Stimulated activated CD4-positive, alpha-beta T cell treated with anti-CD3 and anti-CD28 coated beads, Interleukin-4, amount 100 ng/mL, for 1 hour (primary cell): ENCODE measurements at regions not wholly inside any gene's neighbourhood (a gene's known extent, or its start where the extent isn't known, plus 50 kb on each side); places are given as distances from the start of the nearest gene placed in this dataset.
A peak's percentile ranks its signal among the peaks of the same experiment; 100 is the strongest.
"Not testable (repeated sequence)": the region's sequence is repeated elsewhere in the genome, so short reads cannot be mapped to it uniquely, and the experiment has no call there.

Experiments
- DNase-seq: peaks from one replicate; pipeline ENCODE4 v3.0.0-alpha.2; 2020

DNA sequence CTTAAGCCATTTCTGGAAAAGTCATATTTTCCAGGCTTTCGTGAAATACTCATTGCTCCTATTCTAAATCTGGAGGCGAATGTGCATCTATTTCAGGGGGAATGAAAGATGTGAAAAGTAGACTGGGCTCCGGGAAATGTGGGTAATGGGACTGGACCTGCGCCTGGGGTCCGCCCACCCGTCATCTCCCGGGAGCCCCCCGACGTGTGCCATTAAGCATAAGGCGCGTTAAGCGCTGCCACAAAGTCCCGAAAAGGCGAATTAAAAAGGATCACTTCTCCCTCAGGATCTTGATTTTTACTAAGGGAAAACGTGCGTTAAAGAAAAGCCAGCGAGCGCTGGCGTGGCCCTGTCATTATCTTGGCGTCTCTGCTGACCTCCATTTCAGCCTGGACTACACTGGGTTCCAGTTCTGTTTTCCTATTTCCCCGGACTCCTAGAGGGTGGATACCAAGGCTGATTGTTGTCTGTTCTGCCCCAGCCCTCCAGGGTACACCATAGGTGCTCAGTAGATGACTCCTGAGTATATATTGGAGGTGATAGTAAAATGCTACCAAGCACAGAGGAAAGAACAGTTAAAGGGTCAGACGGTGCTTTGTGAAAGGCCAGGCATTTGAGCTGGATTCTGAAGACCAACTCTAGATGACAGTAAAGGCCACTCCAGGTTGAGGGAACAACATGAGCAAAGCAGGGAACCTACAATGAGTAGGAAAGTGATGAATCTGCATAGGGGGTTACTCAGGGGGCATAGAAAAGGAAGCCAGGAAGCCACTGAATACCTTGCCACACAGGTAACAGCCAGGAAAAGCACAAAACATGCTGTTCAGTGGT is 89.2 kb upstream of the ARID1B start:
- DNase-seq = peak; percentile 7

DNA sequence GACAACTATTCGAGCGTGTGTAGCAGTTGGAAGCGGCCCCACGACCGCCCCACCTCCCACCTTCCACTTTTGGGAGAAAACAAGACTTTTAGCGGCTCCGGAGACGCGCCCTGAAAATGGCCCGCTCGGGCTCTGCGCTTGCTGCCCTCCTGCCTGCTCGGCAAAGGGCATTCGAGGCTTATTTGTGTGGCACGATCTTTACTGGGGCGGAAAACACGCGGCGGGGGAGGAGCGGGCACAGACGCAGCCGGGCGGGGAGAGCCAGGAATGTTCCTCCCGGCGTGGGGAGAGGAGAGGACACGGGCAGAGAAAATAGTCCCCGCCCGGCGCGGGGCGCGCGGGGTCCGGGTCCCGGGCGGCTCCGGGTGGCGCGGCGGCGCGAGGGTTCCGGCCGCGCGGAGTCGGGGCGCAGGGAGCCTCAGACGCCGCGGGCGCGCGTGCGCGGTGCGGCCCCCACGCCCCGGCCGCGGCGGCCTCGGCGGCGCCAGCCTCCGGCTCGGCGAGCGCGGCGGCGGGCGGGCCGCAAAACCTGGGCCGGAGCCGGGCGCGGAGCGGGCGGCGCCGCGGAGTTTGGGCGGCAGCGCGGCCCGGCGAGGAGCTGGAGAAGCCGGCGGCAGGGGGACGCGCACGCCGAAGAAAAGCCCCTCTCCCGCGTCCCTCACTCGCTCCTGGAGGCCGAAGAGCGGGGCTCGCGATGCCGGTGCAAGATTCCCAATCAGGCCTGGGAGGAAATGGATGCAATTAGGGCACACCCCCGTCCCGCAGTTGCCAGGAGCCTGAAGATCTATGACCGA is 90.0 kb upstream of the ARID1B start:
- peak; percentile 80 for DNase-seq

DNA sequence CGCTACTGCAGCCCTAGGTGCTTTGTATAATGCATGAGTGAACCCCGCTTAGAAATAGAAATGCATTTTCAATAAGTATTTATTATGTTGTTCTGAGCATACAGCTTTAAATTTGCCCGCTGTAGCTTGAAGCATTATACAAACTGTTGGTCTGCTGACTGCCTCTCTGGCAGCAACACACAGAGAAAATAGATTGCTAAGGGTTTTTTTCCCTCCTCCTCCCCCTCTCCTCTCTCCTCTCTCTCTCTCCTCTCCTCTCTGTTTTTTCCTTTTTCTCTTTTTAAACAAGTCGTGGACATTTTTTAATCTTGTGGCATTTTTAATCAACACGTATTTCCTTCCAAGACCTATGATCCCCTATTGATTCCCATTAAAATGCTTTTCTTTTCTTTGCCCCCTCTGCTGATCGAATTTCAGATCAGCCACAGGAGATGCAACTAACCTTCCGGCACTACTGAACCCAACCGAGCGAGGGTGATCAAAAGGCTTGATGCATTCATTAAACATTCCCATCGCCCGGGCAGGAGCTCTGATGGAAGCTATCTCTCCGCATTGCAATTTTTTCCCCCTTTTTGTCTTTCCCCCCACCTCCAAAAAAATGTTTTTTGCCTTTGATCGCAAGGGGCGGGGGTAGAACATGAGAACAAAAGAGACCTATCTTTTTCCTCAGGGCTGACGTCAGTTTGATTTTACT is 90.7 kb upstream of the ARID1B start:
- no peak for DNase-seq

DNA sequence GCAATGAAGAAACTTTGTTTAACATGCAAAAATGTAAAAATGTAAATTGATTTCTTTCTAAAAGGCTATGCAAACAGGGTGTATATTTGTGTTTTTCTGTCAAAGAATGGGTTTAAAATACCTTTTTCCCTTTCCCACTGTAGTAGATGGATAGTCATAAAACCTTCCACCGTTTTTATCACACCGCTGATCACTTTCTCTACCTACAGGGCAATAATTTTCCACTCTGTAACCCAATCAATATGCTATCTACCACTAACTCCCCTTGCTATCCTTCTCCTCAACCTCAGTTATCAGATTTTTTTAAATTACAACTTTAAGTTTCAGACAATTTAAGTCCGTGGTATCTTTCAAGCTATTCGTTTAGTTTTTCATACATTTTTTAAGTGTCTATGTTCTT is 91.4 kb upstream of the ARID1B start:
- DNase-seq = no peak

DNA sequence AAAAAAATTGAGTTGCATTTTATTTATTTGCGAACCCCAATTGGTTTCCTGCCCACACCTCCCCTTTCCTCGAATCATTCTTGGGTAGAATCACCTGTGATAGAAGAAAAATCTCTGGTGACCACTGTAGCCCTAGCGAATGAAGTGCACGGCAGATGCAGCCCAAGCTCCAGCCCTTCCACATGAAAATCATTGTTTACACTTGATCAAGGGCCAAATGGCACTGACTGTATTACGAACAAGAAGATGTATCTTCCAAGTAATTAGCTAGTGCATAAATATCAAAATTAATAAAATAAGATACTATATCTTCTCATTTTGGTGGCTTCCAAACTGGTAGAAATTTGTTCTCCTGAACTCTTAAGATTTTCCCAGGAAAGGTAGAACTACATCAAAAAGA is 93.4 kb upstream of the ARID1B start:
- DNase-seq = no peak

DNA sequence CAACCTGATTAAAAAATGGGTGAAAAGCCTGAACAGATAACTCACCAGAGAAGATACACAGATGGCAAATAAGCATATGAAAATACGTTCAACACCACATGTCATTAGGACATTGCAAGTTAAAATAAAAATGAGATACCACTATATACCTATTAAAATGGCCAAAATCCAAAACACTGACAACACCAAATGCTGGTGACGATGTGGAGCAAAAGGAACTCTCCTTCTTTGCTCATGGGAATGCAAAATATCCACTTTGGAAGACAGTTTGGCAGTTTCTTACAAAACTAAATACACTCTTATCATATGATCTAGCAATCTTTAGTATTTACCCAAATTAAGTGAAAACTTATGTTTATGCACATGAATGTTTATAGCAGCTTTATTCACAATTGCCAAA is 100.5 kb upstream of the ARID1B start:
- no peak for DNase-seq

DNA sequence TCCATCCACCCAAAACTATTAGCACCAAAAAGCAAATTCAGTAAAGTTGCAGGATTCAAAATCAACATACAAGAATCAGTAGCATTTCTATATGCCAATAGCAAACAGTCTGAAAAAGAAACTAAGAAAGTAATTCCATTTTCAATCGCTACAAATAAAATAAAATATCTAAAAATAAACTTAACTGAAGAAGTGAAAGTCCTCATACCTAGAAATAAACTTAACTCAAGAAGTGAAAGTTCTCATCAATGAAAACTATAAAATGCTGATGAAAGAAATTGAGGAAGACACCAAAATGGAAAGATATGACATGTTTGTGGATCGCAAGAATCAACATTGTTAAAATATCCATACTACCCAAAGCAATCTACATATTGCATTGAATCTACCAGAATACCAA is 103.0 kb upstream of the ARID1B start:
- DNase-seq = no peak

DNA sequence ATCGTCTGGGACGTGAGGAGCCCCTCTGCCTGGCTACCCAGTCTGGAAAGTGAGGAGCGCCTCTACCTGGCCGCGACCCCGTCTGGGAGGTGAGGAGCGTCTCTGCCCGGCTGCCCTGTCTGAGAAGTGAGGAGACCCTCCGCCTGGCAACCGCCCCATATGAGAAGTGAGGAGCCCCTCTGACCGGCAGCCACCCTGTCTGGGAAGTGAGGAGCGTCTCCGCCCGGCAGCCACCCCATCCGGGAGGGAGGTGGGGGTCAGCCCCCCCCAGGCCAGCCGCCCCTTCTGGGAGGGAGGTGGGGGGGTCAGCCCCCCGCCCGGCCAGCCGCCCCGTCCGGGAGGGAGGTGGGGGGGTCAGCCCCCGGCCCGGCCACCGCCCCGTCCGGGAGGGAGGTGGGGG is 107.1 kb upstream of the ARID1B start:
- DNase-seq = not testable (repeated sequence)

DNA sequence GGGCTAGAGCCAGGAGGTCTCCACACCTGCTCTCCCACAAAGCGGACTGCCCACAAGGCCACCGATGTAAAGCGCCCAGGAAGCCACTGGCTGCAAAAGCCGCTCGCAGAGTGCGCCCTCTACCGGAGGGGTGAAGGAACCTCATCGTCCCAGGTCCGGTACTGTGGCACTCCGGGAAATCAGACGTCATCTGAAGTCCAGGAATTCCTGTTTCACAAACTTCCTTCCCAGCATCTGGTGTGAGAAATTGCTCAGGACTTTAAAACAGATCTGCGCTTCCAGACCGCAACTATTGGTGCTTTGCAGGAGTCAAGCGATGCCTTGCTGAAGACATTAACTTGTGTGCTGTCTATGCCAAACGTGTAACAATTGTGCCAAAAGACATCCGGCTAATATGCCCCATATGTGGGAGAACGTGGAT is 115.1 kb upstream of the ARID1B start:
- peak; percentile 61 for DNase-seq

DNA sequence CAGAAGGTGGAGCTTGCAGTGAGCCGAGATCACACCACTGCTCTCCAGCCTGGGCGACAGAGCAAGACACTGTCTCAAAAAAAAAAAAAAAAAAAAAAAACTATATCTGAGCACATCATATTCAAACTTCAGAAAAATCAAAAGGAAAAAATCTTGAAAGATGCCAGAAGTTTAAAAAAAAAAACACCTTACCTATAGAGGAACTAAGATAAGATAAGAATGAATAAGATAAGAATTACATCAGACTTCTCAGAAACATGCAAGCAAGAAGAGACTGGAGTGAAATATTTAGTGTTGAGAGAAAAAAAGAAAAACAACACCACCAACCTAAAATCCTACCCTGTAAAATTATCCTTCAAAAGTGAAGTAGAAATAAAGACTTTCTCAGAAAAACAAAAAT is 116.8 kb upstream of the ARID1B start:
- no peak for DNase-seq

DNA sequence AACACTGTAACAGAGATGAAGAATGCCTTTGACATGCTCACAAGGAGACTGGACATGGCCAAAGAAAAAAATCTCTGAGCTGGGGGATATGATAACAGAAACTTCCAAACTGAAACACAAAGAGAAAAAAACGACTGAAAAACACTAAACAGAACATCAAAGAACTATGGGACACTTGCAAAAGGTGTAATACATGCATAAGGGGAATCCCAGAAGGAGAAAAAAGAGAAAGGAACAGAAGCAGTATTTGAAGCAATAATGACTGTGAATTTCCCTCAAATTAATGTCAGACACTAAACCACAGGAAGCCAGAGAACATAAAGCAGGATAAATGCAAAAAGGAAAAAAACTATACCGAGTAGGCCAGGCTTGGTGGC is 117.4 kb upstream of the ARID1B start:
- no peak for DNase-seq

DNA sequence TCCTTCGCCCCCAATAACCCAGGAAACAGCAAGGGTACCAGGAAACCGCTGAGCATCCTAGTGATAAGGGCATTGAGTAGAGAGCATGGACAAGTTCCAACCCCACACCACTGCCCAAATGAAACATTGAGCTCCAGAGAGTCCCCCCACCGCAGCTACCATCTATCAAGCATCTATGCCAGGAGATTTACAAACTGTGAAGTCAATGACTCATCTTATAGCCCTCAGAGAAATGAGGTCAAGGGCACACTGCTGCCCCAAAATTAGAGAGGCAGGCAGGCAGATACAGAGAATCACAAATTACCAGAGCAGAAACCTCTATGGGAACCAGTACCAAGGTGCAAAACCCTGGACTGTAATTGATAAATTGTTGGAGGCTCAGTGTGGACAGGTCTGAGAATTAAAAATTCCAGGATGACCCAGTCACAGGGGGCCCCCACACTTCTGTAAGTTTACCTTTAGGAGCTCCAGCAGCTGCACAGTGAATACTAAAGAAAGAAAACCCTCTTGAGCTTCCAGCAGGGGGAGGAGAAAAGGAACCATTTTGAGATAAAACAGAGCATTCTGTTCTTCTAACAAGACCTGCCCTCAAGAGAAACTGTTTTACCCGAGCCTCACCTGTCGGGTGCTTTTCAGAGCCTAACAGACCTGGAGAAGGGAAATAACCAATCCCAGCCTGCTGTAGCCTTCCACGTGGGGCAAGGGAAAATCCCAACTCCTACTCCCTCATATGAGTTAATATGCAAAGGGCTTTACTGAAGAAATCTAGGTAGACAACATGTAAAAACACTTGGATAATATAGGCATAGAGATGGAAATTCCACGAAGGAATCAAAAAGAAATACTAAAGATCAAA is 118.0 kb upstream of the ARID1B start:
- DNase-seq = no peak

DNA sequence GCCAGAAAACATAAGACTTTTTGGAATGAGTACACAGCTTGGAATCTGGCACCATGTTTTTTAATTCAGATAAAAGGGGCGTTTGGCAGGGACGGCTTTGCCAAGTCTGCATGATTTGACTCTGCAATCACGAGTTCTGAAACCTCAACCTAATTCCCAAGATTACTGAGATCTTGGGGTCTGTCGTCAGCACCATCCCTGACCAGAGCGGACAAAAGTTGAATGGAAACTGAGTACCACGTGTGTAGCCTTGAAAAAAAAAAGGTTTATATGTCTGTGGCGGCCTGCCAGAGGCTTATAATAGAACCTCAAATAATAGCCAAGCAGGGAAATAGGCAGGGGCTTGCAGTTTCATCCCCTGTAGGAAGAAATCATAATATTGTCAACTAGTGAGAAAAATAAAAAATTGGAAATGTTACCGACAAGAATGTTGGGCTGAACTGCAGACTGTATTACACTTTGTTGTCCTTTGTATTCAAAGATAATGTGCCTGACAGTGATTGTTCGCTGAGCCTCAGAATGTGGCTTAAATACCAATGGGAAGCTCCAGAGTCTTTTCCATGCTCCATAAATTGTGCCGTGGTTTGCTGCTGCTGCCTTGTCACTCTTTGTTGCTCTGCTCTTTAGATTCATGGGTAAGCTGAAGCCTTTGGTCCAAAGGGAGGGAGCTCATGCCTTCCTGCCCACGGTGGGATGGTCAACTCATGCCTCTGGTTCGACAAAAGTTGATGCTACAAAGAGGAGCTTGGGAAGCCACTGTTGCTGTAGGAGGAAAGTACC is 118.8 kb upstream of the ARID1B start:
- DNase-seq = no peak

DNA sequence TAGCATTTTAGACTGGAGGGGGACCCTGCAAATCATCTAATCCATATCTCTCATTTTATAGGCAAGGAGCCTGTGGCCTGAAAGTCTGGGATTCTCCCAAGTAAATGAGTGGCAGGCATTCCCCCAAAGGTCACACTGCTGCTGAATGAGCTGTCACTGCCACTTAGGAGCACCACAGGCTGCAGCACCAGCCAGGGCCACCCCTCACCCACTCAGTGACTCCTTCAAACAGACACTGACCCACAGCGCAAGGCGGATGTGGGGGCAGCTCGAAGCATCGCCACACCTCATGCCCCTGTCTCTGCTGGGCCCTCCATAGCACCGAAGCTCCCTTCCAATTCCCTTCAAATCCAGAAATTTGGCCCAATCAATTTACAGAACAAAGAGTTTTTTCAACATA is 119.9 kb upstream of the ARID1B start:
- DNase-seq = no peak

DNA sequence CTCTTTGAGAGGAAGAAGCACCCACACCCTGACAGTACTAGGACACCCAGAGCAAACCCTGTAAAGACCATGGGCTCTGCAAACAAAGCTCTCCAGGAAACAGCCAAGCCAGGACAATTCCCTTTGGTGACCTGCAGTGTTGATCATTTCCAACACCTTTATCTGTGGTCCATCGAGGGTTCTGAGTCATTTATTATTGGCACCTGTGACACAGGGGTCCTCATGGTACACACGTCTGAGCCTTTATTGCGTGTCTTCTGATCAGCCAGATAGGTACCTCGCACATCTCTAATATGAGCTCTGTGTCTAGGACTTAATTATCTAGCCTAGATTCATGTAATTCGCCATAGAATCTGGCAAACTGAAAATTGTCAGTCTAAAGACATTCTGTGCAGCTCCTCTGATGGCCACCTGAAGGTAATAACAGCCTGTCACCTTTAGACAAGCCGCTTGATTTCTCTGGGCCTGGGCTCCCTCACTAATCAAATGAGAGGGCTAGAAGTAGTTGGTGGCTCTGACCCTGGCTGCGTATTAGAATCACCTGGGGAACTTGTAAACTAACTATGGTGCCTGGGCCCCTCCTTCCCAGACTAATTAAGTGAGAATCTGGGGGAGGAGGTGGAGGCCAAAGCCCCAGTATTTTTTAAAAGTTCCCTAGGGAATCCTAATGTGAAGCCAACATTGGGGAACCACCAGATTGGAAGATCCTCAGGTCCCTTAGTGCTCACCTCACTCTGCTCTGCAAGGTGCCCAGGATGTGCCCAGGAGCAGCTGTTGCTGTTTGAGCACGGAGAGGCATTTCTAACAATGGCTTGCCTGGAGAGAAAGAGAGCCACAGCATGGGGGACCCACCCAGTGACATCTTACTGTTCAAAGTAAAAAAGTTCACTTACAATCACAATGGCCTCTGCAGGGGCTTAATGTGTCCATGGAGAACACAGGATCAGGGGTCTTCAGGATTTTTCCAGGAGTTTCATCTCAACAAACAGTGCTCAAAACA is 122.0 kb upstream of the ARID1B start:
- no peak for DNase-seq

DNA sequence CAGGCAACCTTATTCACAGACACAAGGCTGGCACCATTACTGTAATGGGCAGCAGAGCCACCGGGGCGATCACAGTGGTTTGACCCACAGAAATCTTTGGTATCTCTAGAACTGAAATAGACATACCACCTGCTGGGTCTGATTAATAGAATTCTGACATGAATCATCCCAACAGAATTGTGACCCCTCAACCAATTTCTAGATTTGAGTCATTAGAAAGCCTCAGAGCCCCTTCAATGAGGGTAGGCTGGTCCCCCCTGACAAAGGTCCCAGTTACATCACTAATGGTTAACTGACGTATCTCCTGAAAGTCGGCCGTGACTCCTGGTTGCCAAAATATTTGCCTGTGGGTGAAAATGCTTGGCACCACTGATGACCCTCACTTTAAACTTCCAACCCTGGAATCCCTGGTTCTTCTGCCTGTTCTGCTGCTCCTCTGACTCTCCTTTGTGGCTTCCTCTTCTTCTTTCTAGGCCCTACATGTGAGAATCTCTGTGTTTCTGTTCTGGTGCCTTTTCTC is 124.9 kb upstream of the ARID1B start:
- no peak for DNase-seq

DNA sequence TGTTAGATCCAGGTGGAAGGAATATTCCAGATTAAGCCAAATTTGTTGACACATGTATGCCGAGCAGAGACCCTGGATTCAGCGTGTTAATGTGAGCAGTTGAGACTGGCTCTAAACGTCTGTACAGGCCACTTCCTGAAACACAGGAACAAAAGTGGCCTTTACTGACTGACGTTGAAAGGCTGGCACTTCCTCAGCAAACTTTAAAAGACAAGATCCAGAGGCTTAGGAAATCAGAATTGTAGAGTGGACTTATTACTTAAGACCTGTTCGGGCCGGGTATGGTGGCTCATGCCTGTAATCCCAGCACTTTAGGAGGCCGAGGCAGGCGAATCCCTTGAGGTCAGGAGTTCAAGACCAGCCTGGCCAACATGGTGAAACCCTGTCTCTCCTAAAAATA is 125.7 kb upstream of the ARID1B start:
- DNase-seq = no peak

DNA sequence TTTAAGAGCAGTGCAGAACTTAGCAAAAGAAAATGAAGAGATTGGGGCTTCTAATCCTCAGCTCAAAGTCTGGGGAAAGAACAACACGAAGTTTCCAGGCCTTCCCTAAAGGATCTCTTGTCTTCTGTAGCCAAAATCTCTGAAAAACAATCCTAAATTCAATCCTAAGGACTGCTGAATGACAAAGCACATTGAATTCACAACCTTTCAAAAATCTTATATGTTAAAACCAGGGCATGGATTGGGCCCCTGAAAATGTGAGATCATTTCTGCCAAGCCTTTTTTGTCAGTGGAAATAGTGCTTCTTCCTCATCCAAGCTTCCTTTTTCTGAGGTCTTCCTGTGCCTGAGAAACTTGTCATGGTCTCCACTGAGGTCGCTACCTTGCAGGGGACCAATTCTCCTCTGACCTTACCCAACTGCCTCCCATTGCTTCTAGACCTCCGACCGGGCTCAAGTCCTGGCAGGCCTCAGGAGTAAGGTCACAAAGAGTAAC is 126.2 kb upstream of the ARID1B start:
- no peak for DNase-seq

DNA sequence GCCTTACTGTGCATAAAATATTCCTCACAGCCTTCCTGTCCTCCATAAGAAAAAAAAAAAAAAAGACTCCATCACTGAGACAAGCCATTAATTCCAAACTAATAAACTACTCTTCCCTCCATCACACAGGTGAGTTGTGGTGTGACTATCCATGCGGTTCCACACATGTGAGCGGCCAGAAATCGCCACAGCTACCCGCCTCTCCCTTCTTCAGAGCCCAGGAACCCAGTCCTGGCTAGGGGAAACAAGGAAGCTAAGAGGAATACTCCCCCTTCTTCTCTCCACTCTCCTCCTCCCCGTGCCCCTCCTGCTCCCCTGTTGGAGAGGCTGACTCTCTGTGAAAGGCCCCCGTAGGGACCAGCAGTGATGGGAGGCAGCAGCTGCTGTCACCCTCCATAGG is 128.6 kb upstream of the ARID1B start:
- no peak for DNase-seq

DNA sequence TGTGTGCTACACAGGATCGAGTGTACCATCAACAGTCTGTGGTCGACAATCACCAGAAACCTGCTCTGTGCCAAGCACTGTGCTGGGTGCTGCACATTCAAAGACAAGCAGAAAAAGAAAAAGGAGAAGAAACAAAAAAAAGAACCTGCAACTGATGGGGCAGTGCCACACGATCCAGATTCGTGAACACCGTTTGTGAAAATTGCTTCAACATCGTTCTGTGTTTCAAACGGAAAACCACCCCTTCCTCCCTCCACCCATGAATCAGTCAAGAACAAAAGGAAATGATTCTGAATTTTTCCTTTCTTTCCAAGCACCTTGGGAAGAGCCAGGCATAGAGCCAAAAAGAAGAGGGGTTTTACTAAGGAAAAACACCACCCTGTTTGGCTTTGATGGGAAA is 129.2 kb upstream of the ARID1B start:
- no peak for DNase-seq
